Panc1 (cell line): ENCODE measurements at regions not wholly inside any gene's neighbourhood (a gene's known extent, or its start where the extent isn't known, plus 50 kb on each side); places are given as distances from the start of the nearest gene placed in this dataset.

Source experiments
- ATAC-seq: fragments of 200-7000 bp; cut with Tn5 transposase; 2 replicates; pipeline ENCODE4 v1.9.1; 2020; ENCODE audit warnings: mild to moderate bottlenecking, moderate library complexity
- BruUV-seq: library from RNA; stranded (reverse); fragments of 400-500 nt; replicated peaks from 2 replicates; lab custom pipeline; 2021; lab: Mats Ljungman, UMichigan
- CTCF ChIA-PET: fragments of 300-600 bp; sonication (Branson Sonifier 250); formaldehyde crosslinking; loops from one replicate; lab custom pipeline; 2022; ENCODE audit warnings: antibody characterized with exemption; lab: Charles Lee
- POLR2A ChIA-PET: fragments of 300-600 bp; sonication (Branson Sonifier 250); formaldehyde crosslinking; loops from one replicate; lab custom pipeline; 2022; ENCODE audit warnings: antibody characterized with exemption; lab: Charles Lee
- DNase-seq: peaks from one replicate; pipeline ENCODE4 v3.0.0-alpha.2; 2010; ENCODE audit warnings: low read depth, low spot score
- H3K27ac ChIP-seq: 2 replicates; pipeline ENCODE4 v1.5.1; 2011; ENCODE audit warnings: mild to moderate bottlenecking, low read length, inconsistent platforms
- H3K27me3 ChIP-seq: fragments of 200-500 bp; sonication (Bioruptor generic); 2 replicates; pipeline ENCODE4 v1.6.0; 2014; ENCODE audit warnings: low read length, inconsistent platforms; ENCODE audit not compliant: control insufficient read depth, insufficient read depth
- H3K36me3 ChIP-seq: fragments of 200-500 bp; sonication (Bioruptor generic); 2 replicates; pipeline ENCODE4 v1.5.1; 2014; ENCODE audit warnings: inconsistent platforms, mild to moderate bottlenecking, low read length, moderate library complexity; ENCODE audit not compliant: control insufficient read depth, insufficient read depth
- H3K4me1 ChIP-seq: 2 replicates; pipeline ENCODE4 v1.5.1; 2011; ENCODE audit warnings: inconsistent platforms, mild to moderate bottlenecking, low read length, moderate library complexity; ENCODE audit not compliant: control insufficient read depth, insufficient read depth
- H3K4me3 ChIP-seq, 2 experiments: 2 replicates each; pipeline ENCODE4 v1.5.1; 2011 to 2012; ENCODE audit warnings: low read depth in 2 of 2, low read length in 2 of 2, mild to moderate bottlenecking in 2 of 2, inconsistent platforms in 1 of 2, moderate library complexity in 1 of 2
- H3K9me3 ChIP-seq: fragments of 200-500 bp; sonication (Bioruptor generic); 2 replicates; pipeline ENCODE4 v1.5.1; 2014; ENCODE audit warnings: low read depth, mild to moderate bottlenecking, inconsistent platforms, low read length, moderate library complexity; ENCODE audit not compliant: control insufficient read depth, insufficient read depth
- POLR2AphosphoS5 ChIP-seq: IDR thresholded peaks from 2 replicates; pipeline ENCODE4 v1.6.1; 2012; ENCODE audit warnings: mild to moderate bottlenecking, low read depth, low read length, moderate library complexity
- SIN3A ChIP-seq: IDR thresholded peaks from 2 replicates; pipeline ENCODE4 v1.6.1; 2012; ENCODE audit warnings: low read depth, mild to moderate bottlenecking, low read length, moderate library complexity, borderline replicate concordance; ENCODE audit not compliant: insufficient read depth
- TCF7L2 ChIP-seq: IDR thresholded peaks from 2 replicates; pipeline ENCODE4 v1.6.1; 2011; ENCODE audit warnings: mild to moderate bottlenecking, low read depth, low read length, inconsistent platforms
- in situ Hi-C: cut with HindIII; loops from 2 replicates; pipeline ENCODE4 v1.10.0; 2016; ENCODE audit warnings: low sequenced_read_pairs, low pct_unique_long_range_greater_than_20kb
- intact Hi-C: fragments of 100-400 bp; cut with micrococcal nuclease; formaldehyde crosslinking; loops from one replicate; pipeline ENCODE4 v1.10.0; 2022; ENCODE audit not compliant: unreplicated experiment
- TF ChIP-seq, protein P1 (sequence below): fragments of 450-650 bp; IDR thresholded peaks from 2 replicates; pipeline ENCODE4 v1.5.1; 2017; ENCODE audit warnings: mild to moderate bottlenecking
- TF ChIP-seq, protein P2 (sequence below), 2 experiments: IDR thresholded peaks; 2 replicates each; pipeline ENCODE4 v1.6.1; 2011 to 2012; ENCODE audit warnings: low read depth in 2 of 2, control low read depth in 1 of 2, low read length in 1 of 2, mild to moderate bottlenecking in 1 of 2, moderate library complexity in 1 of 2; ENCODE audit not compliant: insufficient read depth in 1 of 2

DNA sequence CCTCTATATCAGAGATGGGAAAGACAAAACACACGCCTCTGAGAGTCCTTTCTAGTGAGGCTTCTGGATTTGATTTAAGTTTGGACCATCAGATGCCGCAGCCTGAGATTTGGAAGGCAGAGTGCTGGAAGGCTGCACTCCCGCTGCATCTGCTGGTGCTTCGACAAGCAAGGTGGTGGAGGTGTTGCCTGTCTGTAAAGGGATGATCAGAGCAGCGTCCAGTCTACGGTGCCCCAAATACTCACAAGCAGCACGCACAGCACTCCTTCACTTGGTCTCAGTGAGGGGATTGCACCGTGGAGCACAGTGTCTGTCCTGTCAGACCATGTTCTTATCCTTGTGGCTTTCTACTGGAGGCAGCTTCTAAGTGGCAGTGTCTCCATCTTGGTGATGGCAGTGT, 221.4 kb downstream of the GADD45G start:
- CTCF ChIA-PET = no interaction called here
- ATAC-seq = no peak
- Histone ChIP-seq H3K4me3 (no peak overlapping the region), H3K9me3 (no peaks in the 10 kb centered on the region), H3K27ac (no peak overlapping the region), H3K27me3 (no peaks in the 10 kb centered on the region), H3K4me1 (no peaks in the 10 kb centered on the region), H3K36me3 (no peaks in the 10 kb centered on the region)
- TF ChIP-seq TCF7L2 = no peak
- no peak for TF ChIP-seq SIN3A
- TF ChIP-seq, protein P1, sequence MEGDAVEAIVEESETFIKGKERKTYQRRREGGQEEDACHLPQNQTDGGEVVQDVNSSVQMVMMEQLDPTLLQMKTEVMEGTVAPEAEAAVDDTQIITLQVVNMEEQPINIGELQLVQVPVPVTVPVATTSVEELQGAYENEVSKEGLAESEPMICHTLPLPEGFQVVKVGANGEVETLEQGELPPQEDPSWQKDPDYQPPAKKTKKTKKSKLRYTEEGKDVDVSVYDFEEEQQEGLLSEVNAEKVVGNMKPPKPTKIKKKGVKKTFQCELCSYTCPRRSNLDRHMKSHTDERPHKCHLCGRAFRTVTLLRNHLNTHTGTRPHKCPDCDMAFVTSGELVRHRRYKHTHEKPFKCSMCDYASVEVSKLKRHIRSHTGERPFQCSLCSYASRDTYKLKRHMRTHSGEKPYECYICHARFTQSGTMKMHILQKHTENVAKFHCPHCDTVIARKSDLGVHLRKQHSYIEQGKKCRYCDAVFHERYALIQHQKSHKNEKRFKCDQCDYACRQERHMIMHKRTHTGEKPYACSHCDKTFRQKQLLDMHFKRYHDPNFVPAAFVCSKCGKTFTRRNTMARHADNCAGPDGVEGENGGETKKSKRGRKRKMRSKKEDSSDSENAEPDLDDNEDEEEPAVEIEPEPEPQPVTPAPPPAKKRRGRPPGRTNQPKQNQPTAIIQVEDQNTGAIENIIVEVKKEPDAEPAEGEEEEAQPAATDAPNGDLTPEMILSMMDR = no peak
- no peak for TF ChIP-seq POLR2AphosphoS5
- TF ChIP-seq, protein P2, sequence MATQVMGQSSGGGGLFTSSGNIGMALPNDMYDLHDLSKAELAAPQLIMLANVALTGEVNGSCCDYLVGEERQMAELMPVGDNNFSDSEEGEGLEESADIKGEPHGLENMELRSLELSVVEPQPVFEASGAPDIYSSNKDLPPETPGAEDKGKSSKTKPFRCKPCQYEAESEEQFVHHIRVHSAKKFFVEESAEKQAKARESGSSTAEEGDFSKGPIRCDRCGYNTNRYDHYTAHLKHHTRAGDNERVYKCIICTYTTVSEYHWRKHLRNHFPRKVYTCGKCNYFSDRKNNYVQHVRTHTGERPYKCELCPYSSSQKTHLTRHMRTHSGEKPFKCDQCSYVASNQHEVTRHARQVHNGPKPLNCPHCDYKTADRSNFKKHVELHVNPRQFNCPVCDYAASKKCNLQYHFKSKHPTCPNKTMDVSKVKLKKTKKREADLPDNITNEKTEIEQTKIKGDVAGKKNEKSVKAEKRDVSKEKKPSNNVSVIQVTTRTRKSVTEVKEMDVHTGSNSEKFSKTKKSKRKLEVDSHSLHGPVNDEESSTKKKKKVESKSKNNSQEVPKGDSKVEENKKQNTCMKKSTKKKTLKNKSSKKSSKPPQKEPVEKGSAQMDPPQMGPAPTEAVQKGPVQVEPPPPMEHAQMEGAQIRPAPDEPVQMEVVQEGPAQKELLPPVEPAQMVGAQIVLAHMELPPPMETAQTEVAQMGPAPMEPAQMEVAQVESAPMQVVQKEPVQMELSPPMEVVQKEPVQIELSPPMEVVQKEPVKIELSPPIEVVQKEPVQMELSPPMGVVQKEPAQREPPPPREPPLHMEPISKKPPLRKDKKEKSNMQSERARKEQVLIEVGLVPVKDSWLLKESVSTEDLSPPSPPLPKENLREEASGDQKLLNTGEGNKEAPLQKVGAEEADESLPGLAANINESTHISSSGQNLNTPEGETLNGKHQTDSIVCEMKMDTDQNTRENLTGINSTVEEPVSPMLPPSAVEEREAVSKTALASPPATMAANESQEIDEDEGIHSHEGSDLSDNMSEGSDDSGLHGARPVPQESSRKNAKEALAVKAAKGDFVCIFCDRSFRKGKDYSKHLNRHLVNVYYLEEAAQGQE (IDR thresholded peaks at IDR 0.05; ENCODE audit: insufficient read depth in 1 of 2, low read depth in 2 of 2, low read length in 1 of 2) = no peak
- BruUV-seq = no TSS peak
- POLR2A ChIA-PET = no interaction called here
- intact Hi-C loops = no loop called here
- DNase-seq = no peak
- in situ Hi-C loops = no loop called here

DNA sequence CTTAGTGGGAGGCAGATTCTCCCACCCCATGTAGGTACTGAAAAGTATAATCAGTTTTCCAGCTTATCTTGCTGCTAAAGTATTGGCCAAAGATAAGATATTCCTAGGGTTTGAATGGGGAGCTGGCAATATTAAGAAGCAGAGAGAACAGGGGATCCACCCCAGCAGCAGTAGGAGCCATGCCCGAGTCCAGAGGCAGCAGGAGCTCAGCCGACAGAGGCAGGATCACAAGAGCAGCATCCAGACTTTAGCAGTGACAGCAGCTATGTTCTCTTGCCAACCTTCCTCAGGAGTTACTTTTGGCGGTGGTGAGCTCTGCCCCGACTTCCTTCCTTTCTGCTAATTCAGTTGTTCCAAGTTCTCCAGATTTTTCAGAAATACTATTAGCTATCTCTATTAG, 224.5 kb downstream of the GADD45G start:
- no peak for DNase-seq
- BruUV-seq = no TSS peak
- no peak overlapping the region for H3K27ac ChIP-seq
- intact Hi-C loops = no loop called here
- TF ChIP-seq TCF7L2 (no peak), SIN3A (no peak), POLR2AphosphoS5 (no peak)
- TF ChIP-seq, protein P2 (IDR thresholded peaks at IDR 0.05; ENCODE audit: insufficient read depth in 1 of 2, low read depth in 2 of 2, low read length in 1 of 2) = no peak
- TF ChIP-seq, protein P1 = no peak
- no peaks in the 10 kb centered on the region; the same call in 1 of the 2 replicates for H3K27me3 ChIP-seq
- H3K4me3 ChIP-seq = no peak overlapping the region
- H3K36me3 ChIP-seq = no peaks in the 10 kb centered on the region
- no peaks in the 10 kb centered on the region for H3K4me1 ChIP-seq
- ChIA-PET CTCF (no interaction called here), POLR2A (no interaction called here)
- ATAC-seq = no peak
- in situ Hi-C loops = no loop called here
- H3K9me3 ChIP-seq = no peaks in the 10 kb centered on the region
